ENCODE measurements at regions not wholly inside any gene's neighbourhood (a gene's known extent, or its start where the extent isn't known, plus 50 kb on each side); places are given as distances from the start of the nearest gene placed in this dataset.

- no peaks in the 10 kb centered on the region for H3K4me1 Mint-ChIP-seq
- H3K9me3 Mint-ChIP-seq, result peaks cover 0 to 10% (median 0%) of the 10 kb centered on the region in 7 donors
- H3K27me3 Mint-ChIP-seq, result no peaks in the 10 kb centered on the region
- no peaks in the 10 kb centered on the region for H3K36me3 Mint-ChIP-seq
- H3K27ac Mint-ChIP-seq, result no peak overlapping the region
- DNase-seq (no peak), ATAC-seq (ENCODE audit: low read depth in 2 of 2) (no peak)
- no peak overlapping the region for H3K4me3 Mint-ChIP-seq
Observed at GRCh38 chr7:110592557-110592956, 498.4 kb upstream of the LRRN3 start.

- DNase-seq (no peak), ATAC-seq (ENCODE audit: low read depth in 2 of 2) (no peak)
- Mint-ChIP-seq H3K27ac (no peak overlapping the region), H3K36me3 (no peaks in the 10 kb centered on the region), H3K9me3 (peaks cover 0 to 10% (median 0%) of the 10 kb centered on the region in 7 donors), H3K27me3 (no peaks in the 10 kb centered on the region), H3K4me3 (no peak overlapping the region), H3K4me1 (no peaks in the 10 kb centered on the region)
Observed at GRCh38 chr7:110593355-110593754, 497.6 kb upstream of the LRRN3 start.

GRCh38 chr7:110595694-110596093 is 495.2 kb upstream of the LRRN3 start:
- no peak overlapping the region for H3K27ac Mint-ChIP-seq

GRCh38 chr7:110600956-110601355 is 490.0 kb upstream of the LRRN3 start:
- Mint-ChIP-seq H3K27ac (no peak overlapping the region), H3K36me3 (no peaks in the 10 kb centered on the region), H3K4me3 (no peak overlapping the region), H3K9me3 (peaks cover 0 to 4% (median 1%) of the 10 kb centered on the region in 7 donors), H3K4me1 (no peaks in the 10 kb centered on the region), H3K27me3 (no peaks in the 10 kb centered on the region)
- no peak for DNase-seq
- ATAC-seq (ENCODE audit: low read depth in 2 of 2), result no peak

More at GRCh38 chr7:110595694-110596093, 495.2 kb upstream of the LRRN3 start:
- no peak for ATAC-seq (ENCODE audit: low read depth in 2 of 2)
- Mint-ChIP-seq H3K4me1 (no peaks in the 10 kb centered on the region), H3K4me3 (no peak overlapping the region), H3K27me3 (no peaks in the 10 kb centered on the region), H3K9me3 (peaks cover 0 to 6% (median 0%) of the 10 kb centered on the region in 7 donors), H3K36me3 (no peaks in the 10 kb centered on the region)
- no peak for DNase-seq

GRCh38 chr7:110601710-110602109 is 489.2 kb upstream of the LRRN3 start:
- Mint-ChIP-seq H3K27me3 (no peaks in the 10 kb centered on the region), H3K36me3 (no peaks in the 10 kb centered on the region), H3K9me3 (peaks cover 0 to 4% (median 1%) of the 10 kb centered on the region in 7 donors), H3K4me3 (no peak overlapping the region), H3K4me1 (no peaks in the 10 kb centered on the region), H3K27ac (no peak overlapping the region)
- no peak for ATAC-seq (ENCODE audit: low read depth in 2 of 2)
- DNase-seq, result no peak

- DNase-seq, result no peak
- ATAC-seq (ENCODE audit: low read depth in 2 of 2), result no peak
- no peak overlapping the region for H3K4me3 Mint-ChIP-seq
- H3K36me3 Mint-ChIP-seq, result no peaks in the 10 kb centered on the region
- no peaks in the 10 kb centered on the region for H3K4me1 Mint-ChIP-seq
- peaks cover 0 to 4% (median 1%) of the 10 kb centered on the region in 7 donors for H3K9me3 Mint-ChIP-seq
- no peak overlapping the region for H3K27ac Mint-ChIP-seq
- H3K27me3 Mint-ChIP-seq, result no peaks in the 10 kb centered on the region
Observed at GRCh38 chr7:110604206-110604605, 486.7 kb upstream of the LRRN3 start.

- H3K27me3 Mint-ChIP-seq, result no peaks in the 10 kb centered on the region
- H3K27ac Mint-ChIP-seq, result no peak overlapping the region
- H3K9me3 Mint-ChIP-seq, result peaks cover 0 to 4% (median under 1%) of the 10 kb centered on the region in 7 donors
- H3K36me3 Mint-ChIP-seq, result no peaks in the 10 kb centered on the region
- DNase-seq (no peak), ATAC-seq (ENCODE audit: low read depth in 2 of 2) (no peak)
- H3K4me3 Mint-ChIP-seq, result no peak overlapping the region
- no peaks in the 10 kb centered on the region for H3K4me1 Mint-ChIP-seq
Observed at GRCh38 chr7:110604885-110605284, 486.0 kb upstream of the LRRN3 start.

GRCh38 chr7:110607050-110607857 is 483.7 kb upstream of the LRRN3 start:
- no peaks in the 10 kb centered on the region for H3K27me3 Mint-ChIP-seq
- DNase-seq (no peak), ATAC-seq (ENCODE audit: low read depth in 2 of 2) (no peak)
- H3K4me3 Mint-ChIP-seq, result no peak overlapping the region
- peaks cover 0 to 2% (median 0%) of the 10 kb centered on the region in 7 donors for H3K9me3 Mint-ChIP-seq
- no peak overlapping the region for H3K27ac Mint-ChIP-seq
- no peaks in the 10 kb centered on the region for H3K4me1 Mint-ChIP-seq
- H3K36me3 Mint-ChIP-seq, result no peaks in the 10 kb centered on the region

GRCh38 chr7:110609336-110609735 is 481.6 kb upstream of the LRRN3 start:
- Mint-ChIP-seq H3K36me3 (no peaks in the 10 kb centered on the region), H3K4me3 (no peak overlapping the region), H3K4me1 (no peaks in the 10 kb centered on the region), H3K9me3 (peaks cover 0 to 4% (median 0%) of the 10 kb centered on the region in 7 donors), H3K27ac (no peak overlapping the region), H3K27me3 (no peaks in the 10 kb centered on the region)
- no peak for ATAC-seq (ENCODE audit: low read depth in 2 of 2)
- no peak for DNase-seq

GRCh38 chr7:110612680-110613079 is 478.2 kb upstream of the LRRN3 start:
- Mint-ChIP-seq H3K4me1 (no peaks in the 10 kb centered on the region), H3K4me3 (no peak overlapping the region), H3K27ac (no peak overlapping the region), H3K27me3 (no peaks in the 10 kb centered on the region), H3K9me3 (peaks cover 4 to 18% (median 6%) of the 10 kb centered on the region in 7 donors), H3K36me3 (no peaks in the 10 kb centered on the region)
- no peak for ATAC-seq (ENCODE audit: low read depth in 2 of 2)
- DNase-seq, result no peak
